HG03342 (cell line): ENCODE measurements at regions not wholly inside any gene's neighbourhood (a gene's known extent, or its start where the extent isn't known, plus 50 kb on each side); places are given as distances from the start of the nearest gene placed in this dataset.

ENCODE experiments used
- ATAC-seq: cut with Tn5 transposase; IDR thresholded peaks from one replicate; pipeline ENCODE4 v1.9.1; 2021; ENCODE audit warnings: mild to moderate bottlenecking, moderate library complexity; ENCODE audit not compliant: unreplicated experiment

DNA sequence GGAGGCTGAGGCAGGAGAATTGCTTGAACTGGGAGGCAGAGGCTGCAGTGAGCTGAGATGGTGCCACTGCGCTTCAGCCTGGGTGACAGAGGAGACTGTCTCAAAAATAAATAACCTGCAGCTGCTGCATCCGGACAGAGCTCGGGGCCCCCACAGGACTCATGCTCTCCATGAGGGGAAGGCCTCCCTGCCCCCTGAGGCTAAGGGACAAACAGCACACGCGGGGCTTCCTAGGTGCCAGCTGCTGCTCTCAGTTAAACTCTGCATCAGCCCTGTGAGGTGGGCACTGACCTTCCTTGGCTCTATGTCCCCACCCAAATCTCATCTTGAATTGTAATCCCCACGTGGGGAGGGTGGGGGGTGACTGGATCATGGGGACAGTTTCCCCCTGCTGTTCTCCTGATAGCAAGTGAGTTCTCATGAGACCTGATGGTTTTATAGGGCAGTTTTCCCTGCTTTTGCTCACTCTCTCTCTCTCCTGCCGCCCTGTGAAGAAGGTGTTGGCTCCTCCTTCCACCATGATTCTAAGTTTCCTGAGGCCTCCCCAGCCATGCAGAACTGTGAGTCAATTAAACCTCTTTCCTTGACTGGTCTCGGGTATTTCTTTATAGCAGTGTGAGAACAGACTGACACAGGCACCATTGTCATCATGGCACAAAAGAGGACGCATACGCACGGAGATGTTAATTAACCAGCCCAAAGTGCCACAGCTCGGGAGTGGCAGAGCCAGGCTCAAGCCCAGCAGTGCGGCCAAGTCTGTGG lies 49.9 kb upstream of the TAF1B start:
- ATAC-seq = no peak
